Uterus (tissue), 2 donors: ENCODE measurements at regions not wholly inside any gene's neighbourhood (a gene's known extent, or its start where the extent isn't known, plus 50 kb on each side); places are given as distances from the start of the nearest gene placed in this dataset.

Experiments used
- POLR2A ChIP-seq, 2 donors: fragments of 450-650 bp; IDR thresholded peaks; one replicate each; pipeline ENCODE4 v1.6.1; 2016; ENCODE audit warnings: antibody characterized with exemption in 2 of 2, mild to moderate bottlenecking in 1 of 2, moderate library complexity in 1 of 2
- TF ChIP-seq, protein P1 (sequence below), 4 experiments: fragments of 200-600 bp in 2 of 4; fragments of 450-650 bp in 2 of 4; sonication (generic) in 2 of 4; IDR thresholded peaks; one replicate each; pipeline ENCODE4 v1.5.1; 2016 to 2019; ENCODE audit warnings: antibody characterized with exemption in 4 of 4, mild to moderate bottlenecking in 2 of 4, moderate library complexity in 1 of 4

DNA sequence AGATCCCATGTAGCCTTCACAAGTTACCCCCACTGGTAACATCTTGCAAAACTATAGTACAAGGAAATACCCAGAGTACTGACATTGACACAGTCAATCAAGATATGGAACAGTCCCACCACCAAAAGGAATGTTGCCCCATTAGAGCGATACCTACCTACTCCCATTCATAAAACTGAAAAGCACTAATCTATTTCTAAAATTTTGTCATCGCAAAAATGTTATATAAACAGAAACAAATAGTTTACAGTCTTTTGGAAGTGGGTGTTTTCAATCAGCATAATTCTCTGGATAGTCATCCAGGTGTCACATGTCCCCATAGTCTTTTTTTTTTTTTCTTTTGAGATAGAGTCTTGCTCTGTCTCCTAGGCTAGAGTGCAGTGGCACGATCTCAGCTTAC lies 156.9 kb upstream of the AGTR1 start:
- no peak for TF ChIP-seq POLR2A (IDR thresholded peaks at IDR 0.05)
- TF ChIP-seq, protein P1, sequence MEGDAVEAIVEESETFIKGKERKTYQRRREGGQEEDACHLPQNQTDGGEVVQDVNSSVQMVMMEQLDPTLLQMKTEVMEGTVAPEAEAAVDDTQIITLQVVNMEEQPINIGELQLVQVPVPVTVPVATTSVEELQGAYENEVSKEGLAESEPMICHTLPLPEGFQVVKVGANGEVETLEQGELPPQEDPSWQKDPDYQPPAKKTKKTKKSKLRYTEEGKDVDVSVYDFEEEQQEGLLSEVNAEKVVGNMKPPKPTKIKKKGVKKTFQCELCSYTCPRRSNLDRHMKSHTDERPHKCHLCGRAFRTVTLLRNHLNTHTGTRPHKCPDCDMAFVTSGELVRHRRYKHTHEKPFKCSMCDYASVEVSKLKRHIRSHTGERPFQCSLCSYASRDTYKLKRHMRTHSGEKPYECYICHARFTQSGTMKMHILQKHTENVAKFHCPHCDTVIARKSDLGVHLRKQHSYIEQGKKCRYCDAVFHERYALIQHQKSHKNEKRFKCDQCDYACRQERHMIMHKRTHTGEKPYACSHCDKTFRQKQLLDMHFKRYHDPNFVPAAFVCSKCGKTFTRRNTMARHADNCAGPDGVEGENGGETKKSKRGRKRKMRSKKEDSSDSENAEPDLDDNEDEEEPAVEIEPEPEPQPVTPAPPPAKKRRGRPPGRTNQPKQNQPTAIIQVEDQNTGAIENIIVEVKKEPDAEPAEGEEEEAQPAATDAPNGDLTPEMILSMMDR (IDR thresholded peaks at IDR 0.05) = no peak
